Pancreas (tissue), 10 donors: ENCODE measurements at regions not wholly inside any gene's neighbourhood (a gene's known extent, or its start where the extent isn't known, plus 50 kb on each side); places are given as distances from the start of the nearest gene placed in this dataset.

Experiments
- ATAC-seq, 4 donors: fragments of 200-7000 bp; cut with Tn5 transposase; one replicate each; pipeline versions ENCODE4 v1.8.0 to v1.9.1; 2020; ENCODE audit warnings: mild to moderate bottlenecking in 4 of 4, moderate library complexity in 4 of 4
- DNase-seq, 6 donors: peaks; one replicate each; pipeline ENCODE4 v3.0.0-alpha.2; 2020
- FAIRE-seq: peaks from 2 replicates; lab custom pipeline; 2012; peaks lifted over from hg19 to GRCh38; lab: Jason Lieb, UNC
- H3K27ac ChIP-seq, 4 donors: fragments of 200-600 bp; sonication (generic); 1 replicate in 3 of 4; 2 replicates in 1 of 4; pipeline versions ENCODE4 v1.5.0 to v1.8.0; 2020
- H3K27me3 ChIP-seq, 4 donors: fragments of 200-600 bp; one replicate each; pipeline ENCODE4 v1.8.0; 2021
- H3K36me3 ChIP-seq, 3 donors: fragments of 200-600 bp; sonication (generic) in 1 of 3; one replicate each; pipeline versions ENCODE4 v1.5.0 to v1.8.0; 2020 to 2021
- H3K4me1 ChIP-seq, 3 donors: fragments of 200-600 bp; one replicate each; pipeline ENCODE4 v1.8.0; 2021
- H3K4me3 ChIP-seq, 4 donors: fragments of 200-600 bp; sonication (generic) in 2 of 4; one replicate each; pipeline versions ENCODE4 v1.5.0 to v1.8.0; 2020 to 2021
- H3K9me3 ChIP-seq, 4 donors: fragments of 200-600 bp; one replicate each; pipeline ENCODE4 v1.8.0; 2021
- WGBS, 2 donors: extraction: QIAGEN DNeasy Blood & Tissue Kit; methylation state at CpG; one replicate each; pipeline ENCODE4 v1.1.7; 2013; 5-methylcytosine and 5-hydroxymethylcytosine counted together
- intact Hi-C, 3 donors: fragments of 100-400 bp; cut with DNase I; formaldehyde crosslinking; loops; one replicate each; pipeline versions ENCODE4 v1.11.1 to v1.14.2; 2022
- TF ChIP-seq, protein P1 (sequence below), 4 donors: fragments of 200-600 bp; sonication (generic) in 3 of 4; IDR thresholded peaks; one replicate each; pipeline versions ENCODE4 v1.5.0 to v1.8.0; 2021; ENCODE audit warnings: antibody characterized with exemption in 4 of 4
- donor health status: healthy with polysubstance abuse.
- donor health status: DM: no; HTN: no; CAD: no; lungs with moderate emphysema.
- donor health status: DM: no; HTN: no; CAD: no.
- donor health status: control.
- donor health status: control.
- donor health status: Bipolar disorder and iron deficiency.
- donor health status: DM: yes; HTN: yes; CAD: no.
- donor health status: DM: no; HTN: no; CAD: no.
- donor health status: DM: no; HTN: no; CAD: no.
- donor health status: DM: yes; HTN: yes; CAD: no.

DNA sequence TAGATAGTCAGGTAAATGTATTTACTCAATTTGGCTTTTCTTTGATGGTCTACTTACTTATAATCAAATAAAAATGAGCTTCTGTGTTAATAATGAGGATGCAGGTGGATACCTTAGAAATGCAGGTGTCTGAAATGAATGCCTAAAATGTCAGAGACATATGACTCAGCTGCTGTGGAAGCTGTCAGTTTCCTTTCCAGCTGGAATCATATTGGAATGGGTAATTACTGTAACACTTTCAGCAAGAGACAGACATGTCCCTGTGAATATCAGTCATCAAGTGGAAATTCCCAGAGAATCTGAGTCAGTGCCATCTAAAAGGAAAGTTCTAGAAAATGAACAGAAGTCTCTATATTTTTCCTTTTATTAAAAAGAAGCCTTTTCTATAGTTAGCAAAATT lies 783.0 kb upstream of the AADAT start:
- TF ChIP-seq, protein P1, sequence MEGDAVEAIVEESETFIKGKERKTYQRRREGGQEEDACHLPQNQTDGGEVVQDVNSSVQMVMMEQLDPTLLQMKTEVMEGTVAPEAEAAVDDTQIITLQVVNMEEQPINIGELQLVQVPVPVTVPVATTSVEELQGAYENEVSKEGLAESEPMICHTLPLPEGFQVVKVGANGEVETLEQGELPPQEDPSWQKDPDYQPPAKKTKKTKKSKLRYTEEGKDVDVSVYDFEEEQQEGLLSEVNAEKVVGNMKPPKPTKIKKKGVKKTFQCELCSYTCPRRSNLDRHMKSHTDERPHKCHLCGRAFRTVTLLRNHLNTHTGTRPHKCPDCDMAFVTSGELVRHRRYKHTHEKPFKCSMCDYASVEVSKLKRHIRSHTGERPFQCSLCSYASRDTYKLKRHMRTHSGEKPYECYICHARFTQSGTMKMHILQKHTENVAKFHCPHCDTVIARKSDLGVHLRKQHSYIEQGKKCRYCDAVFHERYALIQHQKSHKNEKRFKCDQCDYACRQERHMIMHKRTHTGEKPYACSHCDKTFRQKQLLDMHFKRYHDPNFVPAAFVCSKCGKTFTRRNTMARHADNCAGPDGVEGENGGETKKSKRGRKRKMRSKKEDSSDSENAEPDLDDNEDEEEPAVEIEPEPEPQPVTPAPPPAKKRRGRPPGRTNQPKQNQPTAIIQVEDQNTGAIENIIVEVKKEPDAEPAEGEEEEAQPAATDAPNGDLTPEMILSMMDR (IDR thresholded peaks at IDR 0.05): no peak
- ATAC-seq (no peak), FAIRE-seq (no peak), DNase-seq (no peak)
- no peaks in the 10 kb centered on the region for H3K36me3 ChIP-seq
- intact Hi-C loops: no loop called here
- H3K27ac ChIP-seq: no peak overlapping the region
- no peaks in the 10 kb centered on the region for H3K4me1 ChIP-seq
- no peak overlapping the region for H3K4me3 ChIP-seq
- H3K9me3 ChIP-seq: no peaks in the 10 kb centered on the region
- H3K27me3 ChIP-seq: no peaks in the 10 kb centered on the region

DNA sequence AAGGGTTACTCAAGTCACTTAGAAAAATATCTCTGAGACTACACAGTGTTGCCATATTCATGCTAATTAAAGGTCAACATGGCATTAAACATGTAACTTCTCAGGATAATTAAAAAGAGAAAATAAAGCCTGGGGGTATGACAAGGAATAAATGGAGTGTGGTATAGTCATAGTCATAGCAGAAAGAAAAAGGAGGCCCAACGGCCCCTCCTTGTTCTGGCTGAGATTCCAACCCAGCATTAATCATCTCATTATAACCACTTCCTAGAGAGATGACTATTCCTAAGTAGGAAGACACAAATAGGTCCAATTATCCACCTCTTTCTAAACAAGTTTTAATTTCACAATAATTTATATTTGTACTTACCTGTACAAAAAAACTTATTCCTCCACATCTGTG lies 778.4 kb upstream of the AADAT start:
- no peak for FAIRE-seq
- ATAC-seq: no peak
- no peak for DNase-seq
- 17 to 45% methylated on average over 1 of the region's 1 CpG for WGBS, 2 donors
- Histone ChIP-seq H3K27ac (no peak overlapping the region), H3K4me3 (no peak overlapping the region), H3K36me3 (no peaks in the 10 kb centered on the region), H3K27me3 (no peaks in the 10 kb centered on the region), H3K4me1 (no peaks in the 10 kb centered on the region), H3K9me3 (no peaks in the 10 kb centered on the region)
- TF ChIP-seq, protein P1 (IDR thresholded peaks at IDR 0.05): no peak
- intact Hi-C loops: no loop called here

DNA sequence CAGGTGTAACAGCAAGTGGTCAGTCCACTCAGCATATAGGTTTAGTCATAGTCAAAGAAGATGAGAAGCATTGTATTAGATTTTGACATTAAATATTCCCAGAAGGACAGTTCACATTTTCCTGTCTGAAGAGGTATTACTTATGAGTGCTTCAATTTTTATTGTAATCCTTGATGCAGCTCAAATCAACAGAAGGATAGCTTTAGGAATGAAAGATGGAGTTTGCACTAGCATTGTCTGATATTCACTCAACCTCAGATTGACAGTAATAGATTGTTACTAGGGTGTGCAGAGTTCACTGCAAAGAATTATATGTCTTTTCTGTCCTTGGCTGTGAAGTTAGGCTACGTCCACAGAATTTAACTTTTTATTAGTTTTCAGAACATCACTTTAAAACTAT lies 764.3 kb upstream of the AADAT start:
- FAIRE-seq (no peak), ATAC-seq (no peak)

DNA sequence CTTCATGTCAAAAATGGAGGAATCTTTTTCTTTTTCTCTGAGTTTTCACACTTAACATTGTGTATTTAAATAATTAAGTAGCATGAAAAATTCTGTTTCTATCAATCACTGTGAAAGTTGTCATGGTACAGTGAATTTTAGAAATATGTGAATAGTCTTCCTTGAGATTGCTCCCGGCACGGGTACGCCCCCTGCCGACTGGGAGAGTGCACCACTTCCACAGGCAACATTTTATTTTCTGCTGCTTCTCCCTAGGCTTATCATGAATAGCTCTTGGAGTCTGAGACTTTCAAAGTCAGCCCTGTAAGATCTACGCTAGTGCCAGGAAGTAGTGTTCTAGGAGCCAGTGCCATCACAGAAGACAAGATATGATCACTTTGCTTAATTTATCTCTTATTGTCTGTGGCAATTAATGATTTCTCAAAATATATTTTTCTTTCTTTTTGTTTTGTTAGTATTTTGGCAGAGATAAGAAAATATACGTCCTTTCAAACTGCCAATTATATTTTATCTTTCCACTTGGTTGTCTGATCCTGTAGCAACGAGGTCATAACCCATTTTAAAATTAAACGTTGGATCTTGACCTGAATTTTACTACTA lies 763.8 kb upstream of the AADAT start:
- FAIRE-seq: peak; percentile 39
- intact Hi-C loops: no loop called here
- TF ChIP-seq, protein P1 (IDR thresholded peaks at IDR 0.05): peak; percentile 20 to 71 (median 56)

More for the DNA sequence above, 764.3 kb upstream of the AADAT start:
- no peaks in the 10 kb centered on the region for H3K27me3 ChIP-seq
- intact Hi-C loops: no loop called here
- no peaks in the 10 kb centered on the region for H3K4me1 ChIP-seq
- TF ChIP-seq, protein P1 (IDR thresholded peaks at IDR 0.05): no peak
- H3K27ac ChIP-seq: no peak overlapping the region
- no peak for DNase-seq
- no peaks in the 10 kb centered on the region for H3K9me3 ChIP-seq
- H3K4me3 ChIP-seq: no peak overlapping the region
- no peaks in the 10 kb centered on the region for H3K36me3 ChIP-seq
- WGBS, 2 donors: 55 to 67% methylated on average over 1 of the region's 1 CpG

DNA sequence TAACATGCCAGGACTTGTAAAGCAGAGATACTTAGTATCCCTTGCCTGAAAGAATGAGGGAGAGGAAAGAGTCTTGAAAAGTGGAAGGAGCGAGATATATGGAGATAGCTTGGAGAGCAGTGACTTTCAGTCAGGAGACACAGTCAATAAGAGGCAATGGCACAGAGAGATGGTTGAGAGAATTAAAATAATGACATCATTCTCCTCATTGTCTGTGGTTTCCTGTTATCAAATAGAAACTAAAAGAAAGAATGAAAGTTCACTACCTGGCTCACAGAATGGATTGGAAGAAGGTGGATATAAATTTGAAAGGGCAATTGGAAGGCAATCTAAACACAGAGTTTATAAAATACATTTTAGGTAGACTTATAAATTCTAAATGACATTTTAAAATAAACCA lies 760.2 kb upstream of the AADAT start:
- DNase-seq: no peak
- Histone ChIP-seq H3K36me3 (no peaks in the 10 kb centered on the region), H3K4me1 (no peaks in the 10 kb centered on the region), H3K9me3 (no peaks in the 10 kb centered on the region), H3K27ac (no peak overlapping the region), H3K27me3 (no peaks in the 10 kb centered on the region), H3K4me3 (no peak overlapping the region)
- intact Hi-C loops: no loop called here
- ATAC-seq: no peak
- FAIRE-seq: no peak
- TF ChIP-seq, protein P1 (IDR thresholded peaks at IDR 0.05): no peak
- WGBS, 2 donors: 78 to 89% methylated on average over 1 of the region's 1 CpG

More for the DNA sequence above, 763.8 kb upstream of the AADAT start:
- Histone ChIP-seq H3K4me3 (no peak overlapping the region), H3K9me3 (no peaks in the 10 kb centered on the region), H3K4me1 (no peaks in the 10 kb centered on the region), H3K36me3 (no peaks in the 10 kb centered on the region), H3K27me3 (no peaks in the 10 kb centered on the region), H3K27ac (no peak overlapping the region)
- WGBS, 2 donors: 15 to 17% methylated on average over 8 of the region's 8 CpGs
- ATAC-seq: peak in 3 of 4 donors; percentile 71 to 88 (median 85)
- peak; percentile 5 to 78 (median 40) for DNase-seq
